HCT116 (cell line): ENCODE measurements at regions not wholly inside any gene's neighbourhood (a gene's known extent, or its start where the extent isn't known, plus 50 kb on each side); places are given as distances from the start of the nearest gene placed in this dataset.

Experiments
- ATAC-seq: fragments of 200-7000 bp; cut with Tn5 transposase; 2 replicates; pipeline ENCODE4 v1.9.1; 2020; ENCODE audit warnings: mild to moderate bottlenecking, moderate library complexity
- BruUV-seq: library from RNA; stranded (reverse); fragments of 400-500 nt; replicated peaks from 2 replicates; lab custom pipeline; 2021; lab: Mats Ljungman, UMichigan
- CTCF ChIA-PET: fragments of 300-600 bp; sonication (Branson Sonifier 250); formaldehyde crosslinking; loops from one replicate; lab custom pipeline; 2021; ENCODE audit warnings: antibody characterized with exemption; lab: Charles Lee
- POLR2A ChIA-PET: fragments of 300-600, 350-600 bp; sonication (Branson Sonifier 250); formaldehyde crosslinking; loops from one replicate; lab custom pipeline; 2021; ENCODE audit warnings: antibody characterized with exemption; lab: Charles Lee
- RAD21 ChIA-PET, 2 experiments: fragments of 300-600 bp; sonication (Branson Sonifier 250); formaldehyde crosslinking; loops; one replicate each; lab custom pipeline; 2023; ENCODE audit warnings: low total read pairs in 2 of 2; ENCODE audit not compliant: uncharacterized antibody in 2 of 2, unreplicated experiment in 2 of 2, low non-redundant PET in 1 of 2; lab: Charles Lee
- DNase-seq: peaks from one replicate; pipeline ENCODE4 v3.0.0-alpha.2; 2010; ENCODE audit warnings: low read depth, low spot score
- H2AFZ ChIP-seq: fragments of 200-600 bp; shearing (Covaris generic), sonication (generic); 2 replicates; pipeline ENCODE4 v1.6.1; 2017; ENCODE audit warnings: low read depth, mixed run types, mixed read lengths, antibody characterized with exemption, low read length; ENCODE audit not compliant: poor library complexity, severe bottlenecking
- H3K27ac ChIP-seq: 2 replicates; pipeline ENCODE4 v1.5.1; 2012; ENCODE audit warnings: low read depth, low read length
- H3K27me3 ChIP-seq: fragments of 200-600 bp; sonication (generic); 2 replicates; pipeline ENCODE4 v1.6.1; 2016; ENCODE audit warnings: mixed run types, low read length, mixed read lengths; ENCODE audit not compliant: insufficient read depth
- H3K36me3 ChIP-seq, 2 experiments: fragments of 200-500 bp in 1 of 2; fragments of 200-600 bp in 1 of 2; sonication (Bioruptor generic) in 1 of 2; sonication (generic) in 1 of 2; 2 replicates each; pipeline versions ENCODE4 v1.5.1 to v1.6.1; 2014 to 2016; ENCODE audit warnings: low read length in 2 of 2, inconsistent platforms in 1 of 2, mixed read lengths in 1 of 2, mixed run types in 1 of 2; ENCODE audit not compliant: insufficient read depth in 2 of 2, control insufficient read depth in 1 of 2
- H3K4me1 ChIP-seq, 2 experiments: fragments of 200-600 bp in 1 of 2; sonication (generic) in 1 of 2; 2 replicates each; pipeline versions ENCODE4 v1.5.1 to v1.6.1; 2012 to 2017; ENCODE audit warnings: low read length in 2 of 2, inconsistent platforms in 1 of 2, mild to moderate bottlenecking in 1 of 2, mixed read lengths in 1 of 2, mixed run types in 1 of 2, moderate library complexity in 1 of 2; ENCODE audit not compliant: insufficient read depth in 2 of 2, control insufficient read depth in 1 of 2
- H3K4me2 ChIP-seq: fragments of 200-600 bp; sonication (generic); 2 replicates; pipeline ENCODE4 v1.6.1; 2017; ENCODE audit warnings: mixed run types, low read length, mixed read lengths
- H3K4me3 ChIP-seq, 2 experiments: fragments of 200-600 bp in 1 of 2; sonication (generic) in 1 of 2; replicated peaks in 1 of 2; 2 replicates each; pipeline ENCODE4 v1.5.1; 2011 to 2016; ENCODE audit warnings: low read length in 2 of 2, control low read depth in 1 of 2, low read depth in 1 of 2, mild to moderate bottlenecking in 1 of 2, mixed read lengths in 1 of 2, mixed run types in 1 of 2
- H3K79me2 ChIP-seq: fragments of 200-600 bp; sonication (generic); 2 replicates; pipeline ENCODE4 v1.6.1; 2017; ENCODE audit warnings: mild to moderate bottlenecking, mixed run types, low read length, moderate library complexity, mixed read lengths; ENCODE audit not compliant: insufficient read depth
- H3K9ac ChIP-seq: fragments of 200-600 bp; sonication (generic); 2 replicates; pipeline ENCODE4 v1.6.1; 2016; ENCODE audit warnings: low read length, mixed read lengths
- H3K9me2 ChIP-seq: fragments of 200-600 bp; sonication (generic), shearing (Covaris generic); 2 replicates; pipeline ENCODE4 v1.6.1; 2017; ENCODE audit warnings: mixed run types, mild to moderate bottlenecking, moderate library complexity; ENCODE audit not compliant: insufficient read depth
- H3K9me3 ChIP-seq, 2 experiments: fragments of 200-500 bp in 1 of 2; fragments of 200-600 bp in 1 of 2; sonication (Bioruptor generic) in 1 of 2; sonication (generic) in 1 of 2; 2 replicates each; pipeline ENCODE4 v1.6.1; 2014 to 2017; ENCODE audit warnings: low read length in 2 of 2, mixed read lengths in 2 of 2, inconsistent platforms in 1 of 2, low read depth in 1 of 2, mild to moderate bottlenecking in 1 of 2, mixed run types in 1 of 2, moderate library complexity in 1 of 2; ENCODE audit not compliant: control insufficient read depth in 1 of 2, insufficient read depth in 1 of 2
- H4K20me1 ChIP-seq: fragments of 200-600 bp; sonication (generic), shearing (Covaris generic); 2 replicates; pipeline ENCODE4 v1.6.1; 2017; ENCODE audit warnings: mixed run types, mild to moderate bottlenecking, moderate library complexity; ENCODE audit not compliant: insufficient read depth
- CBX3 ChIP-seq: IDR thresholded peaks from 2 replicates; pipeline ENCODE4 v1.6.1; 2012; ENCODE audit warnings: low read depth
- CTCF ChIP-seq, 3 experiments: fragments of 200-600 bp in 1 of 3; sonication (generic) in 1 of 3; IDR thresholded peaks in 2 of 3; conservative IDR thresholded peaks in 1 of 3; 2 replicates each; pipeline ENCODE4 v1.5.1; 2012 to 2017; ENCODE audit warnings: low read depth in 2 of 3, low read length in 2 of 3, antibody characterized with exemption in 1 of 3, borderline replicate concordance in 1 of 3, control low read depth in 1 of 3, mild to moderate bottlenecking in 1 of 3, mixed read lengths in 1 of 3, mixed run types in 1 of 3, moderate library complexity in 1 of 3; ENCODE audit not compliant: insufficient read depth in 1 of 3
- ELF1 ChIP-seq: IDR thresholded peaks from 2 replicates; pipeline ENCODE4 v1.6.1; 2012; ENCODE audit warnings: low read depth, borderline replicate concordance
- FOSL1 ChIP-seq: IDR thresholded peaks from 2 replicates; pipeline ENCODE4 v1.6.1; 2012; ENCODE audit warnings: low read depth
- POLR2A ChIP-seq: IDR thresholded peaks from 2 replicates; pipeline ENCODE4 v1.7.0; 2011; ENCODE audit warnings: borderline replicate concordance; ENCODE audit not compliant: insufficient read depth, insufficient read length; ENCODE audit errors: extremely low read depth
- SIN3A ChIP-seq: IDR thresholded peaks from 2 replicates; pipeline ENCODE4 v1.6.1; 2012; ENCODE audit warnings: low read depth
- ZBTB33 ChIP-seq: IDR thresholded peaks from 2 replicates; pipeline ENCODE4 v1.6.1; 2011; ENCODE audit warnings: mild to moderate bottlenecking, low read length, moderate library complexity; ENCODE audit not compliant: insufficient replicate concordance; ENCODE audit errors: extremely low read depth
- ZNF274 ChIP-seq: fragments of 200-500 bp; sonication (Bioruptor generic); IDR thresholded peaks from 2 replicates; pipeline ENCODE4 v1.6.1; 2014; ENCODE audit warnings: mild to moderate bottlenecking, low read depth, low read length, inconsistent platforms
- intact Hi-C: fragments of 100-400 bp; cut with micrococcal nuclease; formaldehyde crosslinking; loops from 2 replicates; pipeline ENCODE4 v1.10.0; 2022
- TF ChIP-seq, protein P1 (sequence below): IDR thresholded peaks from 2 replicates; pipeline ENCODE4 v1.6.1; 2012

- ChIA-PET POLR2A (no interaction called here), RAD21 (no interaction called here), CTCF (no interaction called here)
- no peak overlapping the region for H2AFZ ChIP-seq
- TF ChIP-seq FOSL1 (no peak), ZBTB33 (no peak), CTCF (IDR thresholded peaks at IDR 0.05 in 2 of 3, conservative IDR thresholded peaks at IDR 0.05 in 1 of 3; ENCODE audit: borderline replicate concordance in 1 of 3, insufficient read depth in 1 of 3, low read depth in 2 of 3, low read length in 2 of 3) (no peak), SIN3A (no peak), ZNF274 (no peak), POLR2A (no peak), CBX3 (no peak), ELF1 (no peak)
- TF ChIP-seq, protein P1, sequence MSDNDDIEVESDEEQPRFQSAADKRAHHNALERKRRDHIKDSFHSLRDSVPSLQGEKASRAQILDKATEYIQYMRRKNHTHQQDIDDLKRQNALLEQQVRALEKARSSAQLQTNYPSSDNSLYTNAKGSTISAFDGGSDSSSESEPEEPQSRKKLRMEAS, result no peak
- no peaks in the 10 kb centered on the region for H3K79me2 ChIP-seq
- H3K27ac ChIP-seq, result no peak overlapping the region
- no peak overlapping the region for H3K9ac ChIP-seq
- H3K9me2 ChIP-seq, result no peaks in the 10 kb centered on the region
- BruUV-seq, result no TSS peak
- no peak overlapping the region for H3K4me3 ChIP-seq
- no peaks in the 10 kb centered on the region for H4K20me1 ChIP-seq
- no peak for ATAC-seq
- intact Hi-C loops, result no loop called here
- H3K9me3 ChIP-seq, result no peaks in the 10 kb centered on the region
- H3K4me1 ChIP-seq, result no peaks in the 10 kb centered on the region
- H3K27me3 ChIP-seq, result no peaks in the 10 kb centered on the region
- no peak overlapping the region for H3K4me2 ChIP-seq
- no peak for DNase-seq
- H3K36me3 ChIP-seq, result peaks cover 0 to 9% of the 10 kb centered on the region in 2 experiments; a peak in 3 of 4 replicates
Measured at GRCh38 chr12:113747017-113747416, 219.1 kb downstream of the RBM19 start.
